ENCODE measurements at regions not wholly inside any gene's neighbourhood (a gene's known extent, or its start where the extent isn't known, plus 50 kb on each side); places are given as distances from the start of the nearest gene placed in this dataset.

DNA sequence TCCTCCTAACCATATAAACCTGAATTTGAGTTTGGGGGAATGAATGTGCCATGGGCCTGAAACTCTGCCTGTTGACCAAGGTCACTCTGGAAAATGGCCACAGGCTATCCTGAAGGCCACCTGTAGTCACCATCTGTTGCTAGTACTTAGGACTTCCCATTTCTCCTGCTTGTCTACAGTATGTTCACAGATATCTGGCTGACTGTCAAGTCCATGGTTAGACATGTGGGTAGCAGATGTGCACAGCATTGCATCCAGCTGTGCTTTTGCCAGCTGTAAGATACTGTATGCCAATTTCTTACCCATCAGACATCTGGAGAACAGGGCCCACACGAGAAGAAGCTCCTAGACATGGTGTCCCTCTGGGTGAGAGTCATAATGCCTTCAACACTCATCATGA is 475.4 kb downstream of the INSC start:
- no peak for DNase-seq (ENCODE audit: low read depth)
- TF ChIP-seq, protein P1, sequence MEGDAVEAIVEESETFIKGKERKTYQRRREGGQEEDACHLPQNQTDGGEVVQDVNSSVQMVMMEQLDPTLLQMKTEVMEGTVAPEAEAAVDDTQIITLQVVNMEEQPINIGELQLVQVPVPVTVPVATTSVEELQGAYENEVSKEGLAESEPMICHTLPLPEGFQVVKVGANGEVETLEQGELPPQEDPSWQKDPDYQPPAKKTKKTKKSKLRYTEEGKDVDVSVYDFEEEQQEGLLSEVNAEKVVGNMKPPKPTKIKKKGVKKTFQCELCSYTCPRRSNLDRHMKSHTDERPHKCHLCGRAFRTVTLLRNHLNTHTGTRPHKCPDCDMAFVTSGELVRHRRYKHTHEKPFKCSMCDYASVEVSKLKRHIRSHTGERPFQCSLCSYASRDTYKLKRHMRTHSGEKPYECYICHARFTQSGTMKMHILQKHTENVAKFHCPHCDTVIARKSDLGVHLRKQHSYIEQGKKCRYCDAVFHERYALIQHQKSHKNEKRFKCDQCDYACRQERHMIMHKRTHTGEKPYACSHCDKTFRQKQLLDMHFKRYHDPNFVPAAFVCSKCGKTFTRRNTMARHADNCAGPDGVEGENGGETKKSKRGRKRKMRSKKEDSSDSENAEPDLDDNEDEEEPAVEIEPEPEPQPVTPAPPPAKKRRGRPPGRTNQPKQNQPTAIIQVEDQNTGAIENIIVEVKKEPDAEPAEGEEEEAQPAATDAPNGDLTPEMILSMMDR (IDR thresholded peaks at IDR 0.05; ENCODE audit: insufficient read depth, low read depth, low read length, missing control alignments): no peak
- no peak overlapping the region for H3K4me3 ChIP-seq (ENCODE audit: low read length)

DNA sequence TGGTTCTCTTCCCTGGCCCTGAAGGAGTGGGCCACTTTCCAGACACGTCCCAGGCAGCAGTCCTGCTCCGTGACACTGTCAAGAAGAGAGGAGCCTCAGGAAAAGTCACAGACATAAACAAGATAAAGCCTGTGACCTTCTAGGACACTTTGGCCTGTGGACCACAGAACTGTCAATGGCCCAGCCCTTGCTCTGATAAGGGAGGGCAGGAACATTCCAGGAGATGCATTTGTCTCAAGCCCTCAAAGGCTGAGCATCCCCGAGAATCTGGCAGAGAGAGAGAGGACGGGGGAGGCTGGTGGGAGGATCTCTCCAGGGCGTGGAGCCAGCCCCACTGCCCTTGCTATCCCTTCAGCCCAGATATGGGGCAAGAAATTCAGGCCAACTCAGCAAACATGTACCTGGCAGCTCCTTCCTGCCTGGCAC is 476.4 kb downstream of the INSC start:
- no peak for DNase-seq (ENCODE audit: low read depth)
- H3K4me3 ChIP-seq (ENCODE audit: low read length): no peak overlapping the region
- TF ChIP-seq, protein P1 (IDR thresholded peaks at IDR 0.05; ENCODE audit: insufficient read depth, low read depth, low read length, missing control alignments): no peak

DNA sequence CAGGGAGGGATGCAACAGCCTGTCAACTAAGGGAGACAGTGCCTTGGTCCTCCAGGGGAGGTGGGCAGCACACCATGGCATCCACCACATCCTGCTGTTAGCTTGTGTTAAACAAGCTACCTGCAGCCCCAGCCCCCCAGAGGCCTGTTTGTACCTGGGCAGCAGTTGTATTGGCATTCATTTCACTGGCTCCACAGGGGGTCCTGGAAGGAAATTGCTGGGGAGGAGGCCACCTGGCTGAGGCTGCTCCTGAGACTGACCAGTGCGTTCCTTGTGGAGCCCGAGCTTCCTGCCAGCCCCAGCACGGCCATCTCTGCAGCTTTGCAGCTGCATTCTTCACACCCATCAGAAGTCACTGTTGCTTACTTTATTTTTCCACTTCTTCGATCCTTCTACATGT is 479.9 kb downstream of the INSC start:
- H3K4me3 ChIP-seq (ENCODE audit: low read length): no peak overlapping the region
- no peak for DNase-seq (ENCODE audit: low read depth)
- TF ChIP-seq, protein P1 (IDR thresholded peaks at IDR 0.05; ENCODE audit: insufficient read depth, low read depth, low read length, missing control alignments): no peak

DNA sequence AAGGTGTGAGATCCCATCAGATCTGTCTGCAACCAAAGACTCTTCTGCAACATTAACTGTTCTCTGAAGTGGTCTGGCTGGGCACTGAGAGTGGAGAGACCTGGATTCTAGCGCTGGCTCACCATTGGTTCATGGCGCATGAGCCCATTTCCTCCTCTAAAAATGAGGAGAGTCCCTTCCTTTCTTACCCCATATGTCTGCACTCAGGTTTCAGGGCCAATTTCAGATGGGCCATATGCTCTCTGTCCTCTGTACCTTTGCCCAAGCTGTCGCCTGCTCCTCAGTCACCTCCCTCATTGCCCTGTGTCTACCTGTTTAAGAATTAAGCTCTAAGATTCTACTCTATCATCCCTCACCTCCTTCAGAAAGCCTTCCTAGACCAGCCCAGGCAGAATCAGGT is 484.7 kb downstream of the INSC start:
- DNase-seq (ENCODE audit: low read depth): no peak
- TF ChIP-seq, protein P1 (IDR thresholded peaks at IDR 0.05; ENCODE audit: insufficient read depth, low read depth, low read length, missing control alignments): no peak
- no peak overlapping the region for H3K4me3 ChIP-seq (ENCODE audit: low read length)

DNA sequence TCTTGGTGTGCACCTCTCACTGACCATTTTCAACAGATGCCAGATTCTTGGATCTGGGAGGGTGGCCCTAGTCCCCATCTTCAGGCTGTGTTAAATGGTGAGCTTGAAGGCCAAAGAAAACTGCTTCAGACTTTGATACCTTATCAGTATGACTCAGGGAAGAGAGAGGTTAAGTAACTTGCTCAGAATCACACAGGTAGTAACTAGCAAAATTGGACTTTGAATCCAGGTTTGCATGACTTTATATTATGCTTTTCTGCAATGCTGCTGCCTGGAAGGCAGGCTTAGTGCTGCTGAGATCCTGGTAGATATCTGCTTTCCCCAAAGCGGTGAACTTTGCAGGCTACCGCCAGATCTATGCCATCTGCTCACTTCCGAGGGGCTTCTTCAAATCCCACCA is 487.3 kb downstream of the INSC start:
- no peak overlapping the region for H3K4me3 ChIP-seq (ENCODE audit: low read length)
- DNase-seq (ENCODE audit: low read depth): no peak
- TF ChIP-seq, protein P1 (IDR thresholded peaks at IDR 0.05; ENCODE audit: insufficient read depth, low read depth, low read length, missing control alignments): no peak

DNA sequence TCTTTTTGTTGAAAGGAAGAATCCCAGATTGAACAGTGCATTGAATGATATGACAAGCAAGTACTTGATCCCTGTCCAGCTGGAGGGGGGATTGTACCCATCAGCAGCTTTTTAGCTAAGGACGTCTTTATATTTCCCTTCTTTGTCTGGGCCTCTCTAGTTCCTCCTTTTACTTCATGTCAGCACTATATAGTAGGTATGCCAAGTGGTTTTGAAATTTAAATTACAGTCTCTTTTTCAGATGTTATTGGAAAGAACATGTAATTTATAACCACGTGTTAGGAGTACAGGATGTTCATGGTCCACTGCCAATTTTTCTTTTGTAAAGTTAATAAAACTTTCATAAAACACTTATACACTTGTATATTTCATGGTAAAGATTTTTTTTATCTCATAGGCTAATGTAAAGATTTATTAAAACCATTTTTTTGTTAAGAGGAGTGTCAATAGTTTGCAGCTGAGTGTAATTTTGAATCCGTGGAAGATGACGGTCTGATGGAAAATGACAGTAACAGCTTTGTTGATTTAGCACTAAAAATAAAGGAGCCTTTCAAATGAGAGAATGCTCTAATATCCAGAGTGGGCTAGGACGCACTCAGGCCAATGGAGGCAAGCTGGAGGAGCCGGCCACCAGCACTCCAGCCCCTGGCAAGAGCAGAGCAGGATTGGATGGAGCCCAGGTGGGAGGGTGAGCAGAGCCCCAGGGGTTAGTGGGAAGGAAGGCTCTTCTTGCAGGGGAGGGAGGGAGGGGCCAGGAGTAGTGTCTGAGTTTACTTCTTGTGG is 488.3 kb downstream of the INSC start:
- no peak overlapping the region for H3K4me3 ChIP-seq (ENCODE audit: low read length)
- DNase-seq (ENCODE audit: low read depth): no peak
- TF ChIP-seq, protein P1 (IDR thresholded peaks at IDR 0.05; ENCODE audit: insufficient read depth, low read depth, low read length, missing control alignments): no peak

DNA sequence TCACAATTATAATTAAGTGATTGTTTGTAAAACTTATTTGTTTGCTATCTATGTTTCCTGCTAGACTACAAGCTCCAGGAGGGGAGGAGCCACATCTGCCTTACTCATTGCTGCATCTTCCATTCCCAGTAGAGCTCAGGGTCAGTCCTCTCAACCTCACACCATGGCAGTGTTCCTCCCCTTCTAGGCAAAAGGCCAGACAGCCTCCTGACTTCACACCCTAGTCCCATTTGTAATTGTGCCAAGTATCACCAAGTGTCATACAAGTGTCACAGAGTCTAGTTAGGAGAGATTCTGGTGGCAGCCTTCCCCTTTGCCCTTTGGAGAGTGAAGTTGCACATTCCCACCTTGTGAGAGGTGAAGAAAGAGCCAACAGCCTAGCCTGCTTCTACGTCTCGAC is 490.4 kb downstream of the INSC start:
- TF ChIP-seq, protein P1 (IDR thresholded peaks at IDR 0.05; ENCODE audit: insufficient read depth, low read depth, low read length, missing control alignments): no peak
- no peak for DNase-seq (ENCODE audit: low read depth)
- no peak overlapping the region for H3K4me3 ChIP-seq (ENCODE audit: low read length)

Data from epithelial cell of esophagus (primary cell).